ENCODE measurements at regions not wholly inside any gene's neighbourhood (a gene's known extent, or its start where the extent isn't known, plus 50 kb on each side); places are given as distances from the start of the nearest gene placed in this dataset.
"Not testable (repeated sequence)": the region's sequence is repeated elsewhere in the genome, so short reads cannot be mapped to it uniquely, and the experiment has no call there.

DNA sequence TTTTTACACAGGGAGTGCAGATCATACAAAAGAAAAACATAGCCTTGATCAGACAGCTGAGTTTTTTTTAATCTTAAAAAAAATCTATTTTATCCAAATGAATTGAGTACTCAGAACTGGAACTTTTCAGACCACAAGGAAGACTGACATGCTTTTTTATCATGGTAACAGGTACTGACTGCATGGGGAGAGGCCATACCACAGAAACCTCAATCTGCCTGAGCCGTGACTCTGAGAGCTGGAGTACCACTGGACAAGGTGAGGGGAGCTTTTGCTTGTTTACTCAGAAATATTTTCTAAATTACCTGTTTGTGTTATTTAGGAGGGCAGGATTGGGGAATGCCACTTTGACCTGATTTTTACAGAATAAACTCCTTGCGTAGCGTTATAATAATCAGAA, 143.9 kb downstream of the ALX1 start:
- no peaks in the 10 kb centered on the region for H3K4me1 ChIP-seq
- TF ChIP-seq POLR2A (IDR thresholded peaks at IDR 0.05): no peak
- TF ChIP-seq EP300 (IDR thresholded peaks at IDR 0.05): no peak
- no peak for TF ChIP-seq POLR2AphosphoS5 (IDR thresholded peaks at IDR 0.05)
- H3K27me3 ChIP-seq: no peaks in the 10 kb centered on the region
- H3K27ac ChIP-seq: no peak overlapping the region
- 78 to 86% methylated on average over 3 of the region's 3 CpGs for WGBS, 2 donors (ENCODE audit: low coverage in 1 of 2)
- H3K9me3 ChIP-seq: no peaks in the 10 kb centered on the region
- H3K4me3 ChIP-seq: no peak overlapping the region
- ATAC-seq: no peak
- H3K36me3 ChIP-seq: no peaks in the 10 kb centered on the region

DNA sequence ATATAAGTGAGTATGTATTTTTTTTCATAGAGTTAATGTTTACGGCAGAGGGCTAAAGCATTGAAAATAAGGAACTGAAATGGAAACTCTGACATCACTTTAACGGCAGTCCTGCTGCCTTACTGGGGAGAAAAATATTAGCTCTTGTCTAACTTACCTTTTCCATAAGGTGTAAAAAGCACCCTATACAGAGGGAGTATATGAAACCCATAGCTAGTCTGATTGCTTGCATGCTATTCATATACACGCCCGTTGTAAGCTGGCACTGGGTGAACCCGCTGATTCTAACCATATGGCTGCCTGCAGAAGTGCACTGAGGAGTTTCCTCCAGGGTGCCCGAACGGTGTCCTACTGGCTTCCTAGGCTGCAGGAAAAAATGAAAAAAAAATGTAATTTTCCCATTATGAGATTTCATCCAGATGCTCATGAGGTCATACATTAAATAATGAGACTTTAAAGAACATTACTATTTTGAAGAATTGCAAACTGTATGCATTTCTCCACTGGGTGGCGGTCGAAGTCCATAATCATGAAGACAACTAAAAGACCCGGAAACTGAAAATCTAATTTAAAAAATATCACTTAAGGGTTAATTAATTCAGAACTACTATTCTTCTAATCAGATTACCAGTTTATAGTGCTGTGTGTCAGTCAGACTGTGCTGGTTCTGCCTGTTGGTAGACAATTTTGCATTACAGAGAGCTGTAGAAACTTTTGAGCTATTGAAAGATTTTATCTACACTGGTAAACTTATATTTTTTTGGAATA, 144.7 kb downstream of the ALX1 start:
- whole genome bisulfite sequencing, 2 donors (ENCODE audit: low coverage in 1 of 2): 41 to 44% methylated on average over 9 to 10 of the region's 10 CpGs

DNA sequence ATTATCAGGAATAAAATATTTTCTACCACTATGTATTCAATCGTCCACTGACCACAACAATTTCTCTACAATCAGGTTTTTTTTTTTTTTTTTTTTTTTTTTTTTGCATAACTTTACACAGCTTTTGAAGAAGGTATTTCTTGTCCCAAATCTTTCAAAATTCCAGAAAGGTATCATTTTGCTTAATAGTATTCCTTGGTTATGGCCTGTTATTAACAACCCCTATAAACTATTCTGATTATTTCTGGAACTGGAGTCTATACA, 145.3 kb downstream of the ALX1 start:
- no peak overlapping the region for H3K4me3 ChIP-seq
- H3K27me3 ChIP-seq: no peaks in the 10 kb centered on the region
- H3K4me1 ChIP-seq: no peaks in the 10 kb centered on the region
- no peaks in the 10 kb centered on the region for H3K36me3 ChIP-seq
- 6 to 20% methylated on average over 1 of the region's 1 CpG for whole genome bisulfite sequencing, 2 donors (ENCODE audit: low coverage in 1 of 2)
- no peaks in the 10 kb centered on the region for H3K9me3 ChIP-seq
- ATAC-seq: no peak
- no peak for TF ChIP-seq POLR2A (IDR thresholded peaks at IDR 0.05)
- TF ChIP-seq, protein P1, sequence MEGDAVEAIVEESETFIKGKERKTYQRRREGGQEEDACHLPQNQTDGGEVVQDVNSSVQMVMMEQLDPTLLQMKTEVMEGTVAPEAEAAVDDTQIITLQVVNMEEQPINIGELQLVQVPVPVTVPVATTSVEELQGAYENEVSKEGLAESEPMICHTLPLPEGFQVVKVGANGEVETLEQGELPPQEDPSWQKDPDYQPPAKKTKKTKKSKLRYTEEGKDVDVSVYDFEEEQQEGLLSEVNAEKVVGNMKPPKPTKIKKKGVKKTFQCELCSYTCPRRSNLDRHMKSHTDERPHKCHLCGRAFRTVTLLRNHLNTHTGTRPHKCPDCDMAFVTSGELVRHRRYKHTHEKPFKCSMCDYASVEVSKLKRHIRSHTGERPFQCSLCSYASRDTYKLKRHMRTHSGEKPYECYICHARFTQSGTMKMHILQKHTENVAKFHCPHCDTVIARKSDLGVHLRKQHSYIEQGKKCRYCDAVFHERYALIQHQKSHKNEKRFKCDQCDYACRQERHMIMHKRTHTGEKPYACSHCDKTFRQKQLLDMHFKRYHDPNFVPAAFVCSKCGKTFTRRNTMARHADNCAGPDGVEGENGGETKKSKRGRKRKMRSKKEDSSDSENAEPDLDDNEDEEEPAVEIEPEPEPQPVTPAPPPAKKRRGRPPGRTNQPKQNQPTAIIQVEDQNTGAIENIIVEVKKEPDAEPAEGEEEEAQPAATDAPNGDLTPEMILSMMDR (IDR thresholded peaks at IDR 0.05): no peak
- no peak for TF ChIP-seq EP300 (IDR thresholded peaks at IDR 0.05)
- no peak for TF ChIP-seq POLR2AphosphoS5 (IDR thresholded peaks at IDR 0.05)
- H3K27ac ChIP-seq: no peak overlapping the region

More for the DNA sequence above, 144.7 kb downstream of the ALX1 start:
- no peak overlapping the region for H3K27ac ChIP-seq
- H3K27me3 ChIP-seq: no peaks in the 10 kb centered on the region
- no peaks in the 10 kb centered on the region for H3K36me3 ChIP-seq
- TF ChIP-seq EP300 (IDR thresholded peaks at IDR 0.05): no peak
- TF ChIP-seq POLR2AphosphoS5 (IDR thresholded peaks at IDR 0.05): no peak
- no peak for TF ChIP-seq POLR2A (IDR thresholded peaks at IDR 0.05)
- TF ChIP-seq, protein P1 (IDR thresholded peaks at IDR 0.05): no peak
- H3K4me3 ChIP-seq: no peak overlapping the region
- ATAC-seq: no peak
- H3K9me3 ChIP-seq: no peaks in the 10 kb centered on the region
- H3K4me1 ChIP-seq: no peaks in the 10 kb centered on the region

DNA sequence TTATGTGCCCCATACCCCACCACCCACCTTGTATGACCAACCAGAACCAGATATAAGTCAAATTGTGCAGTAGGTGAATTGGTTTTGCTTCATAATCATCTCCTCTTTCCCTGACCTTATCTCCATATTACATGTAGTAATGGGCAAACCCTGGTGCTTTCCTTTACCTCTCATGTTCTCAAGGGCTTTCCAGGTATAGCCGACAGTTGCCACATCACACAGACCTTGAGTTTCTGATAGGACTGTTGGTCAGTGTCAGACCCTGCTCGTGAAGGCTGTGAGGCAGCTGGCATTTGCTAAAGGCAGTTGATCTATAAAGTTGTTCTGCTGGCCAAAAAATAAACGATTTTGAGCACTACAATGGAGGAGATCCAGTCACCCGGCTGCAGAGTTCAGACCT, 145.9 kb downstream of the ALX1 start:
- no peaks in the 10 kb centered on the region for H3K27me3 ChIP-seq
- TF ChIP-seq EP300 (IDR thresholded peaks at IDR 0.05): no peak
- TF ChIP-seq POLR2A (IDR thresholded peaks at IDR 0.05): no peak
- TF ChIP-seq, protein P1 (IDR thresholded peaks at IDR 0.05): no peak
- no peak for TF ChIP-seq POLR2AphosphoS5 (IDR thresholded peaks at IDR 0.05)
- H3K4me3 ChIP-seq: no peak overlapping the region
- no peaks in the 10 kb centered on the region for H3K36me3 ChIP-seq
- no peaks in the 10 kb centered on the region for H3K4me1 ChIP-seq
- no peak overlapping the region for H3K27ac ChIP-seq
- no peak for ATAC-seq
- 53 to 60% methylated on average over 2 to 4 of the region's 4 CpGs for WGBS, 2 donors (ENCODE audit: low coverage in 1 of 2)
- no peaks in the 10 kb centered on the region for H3K9me3 ChIP-seq

DNA sequence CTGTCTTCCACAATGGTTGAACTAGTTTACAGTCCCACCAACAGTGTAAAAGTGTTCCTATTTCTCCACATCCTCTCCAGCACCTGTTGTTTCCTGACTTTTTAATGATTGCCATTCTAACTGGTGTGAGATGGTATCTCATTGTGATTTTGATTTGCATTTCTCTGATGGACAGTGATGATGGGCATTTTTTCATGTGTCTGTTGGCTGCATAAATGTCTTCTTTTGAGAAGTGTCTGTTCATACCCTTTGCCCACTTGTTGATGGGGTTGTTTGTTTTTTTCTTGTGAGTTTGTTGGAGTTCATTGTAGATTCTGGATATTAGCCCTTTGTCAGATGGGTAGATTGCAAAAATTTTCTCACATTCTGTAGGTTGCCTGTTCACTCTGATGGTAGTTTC, 153.1 kb downstream of the ALX1 start:
- not testable (repeated sequence) for H3K27ac ChIP-seq, ATAC-seq, H3K9me3 ChIP-seq, H3K36me3 ChIP-seq, H3K27me3 ChIP-seq, H3K4me3 ChIP-seq, H3K4me1 ChIP-seq

DNA sequence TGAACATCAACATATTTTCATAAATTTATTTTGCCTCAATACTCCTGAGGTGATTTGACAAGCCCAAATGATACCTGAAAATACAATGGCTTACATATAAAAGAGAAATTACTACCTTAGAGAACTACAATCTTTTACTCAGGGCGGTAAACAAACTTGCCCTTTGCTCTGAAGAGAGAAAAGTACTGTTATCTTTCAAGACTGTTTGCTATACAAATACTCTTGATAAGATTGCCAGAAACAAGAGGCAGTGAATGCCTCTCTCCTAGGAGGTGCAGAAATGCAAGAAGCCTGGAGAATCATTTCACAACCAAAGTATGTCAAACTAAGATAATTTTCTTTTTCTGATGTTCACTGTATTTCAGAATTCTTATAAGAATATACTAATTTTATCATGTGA, 160.3 kb downstream of the ALX1 start:
- Histone ChIP-seq H3K4me3 (no peak overlapping the region), H3K27ac (no peak overlapping the region), H3K27me3 (no peaks in the 10 kb centered on the region), H3K36me3 (no peaks in the 10 kb centered on the region), H3K9me3 (no peaks in the 10 kb centered on the region), H3K4me1 (no peaks in the 10 kb centered on the region)
- 68 to 69% methylated on average over 1 of the region's 1 CpG for WGBS, 2 donors (ENCODE audit: low coverage in 1 of 2)
- TF ChIP-seq EP300 (IDR thresholded peaks at IDR 0.05) (no peak), POLR2A (IDR thresholded peaks at IDR 0.05) (no peak), POLR2AphosphoS5 (IDR thresholded peaks at IDR 0.05) (no peak)
- TF ChIP-seq, protein P1 (IDR thresholded peaks at IDR 0.05): no peak
- ATAC-seq: no peak
